ENCODE measurements at regions not wholly inside any gene's neighbourhood (a gene's known extent, or its start where the extent isn't known, plus 50 kb on each side); places are given as distances from the start of the nearest gene placed in this dataset.

DNA sequence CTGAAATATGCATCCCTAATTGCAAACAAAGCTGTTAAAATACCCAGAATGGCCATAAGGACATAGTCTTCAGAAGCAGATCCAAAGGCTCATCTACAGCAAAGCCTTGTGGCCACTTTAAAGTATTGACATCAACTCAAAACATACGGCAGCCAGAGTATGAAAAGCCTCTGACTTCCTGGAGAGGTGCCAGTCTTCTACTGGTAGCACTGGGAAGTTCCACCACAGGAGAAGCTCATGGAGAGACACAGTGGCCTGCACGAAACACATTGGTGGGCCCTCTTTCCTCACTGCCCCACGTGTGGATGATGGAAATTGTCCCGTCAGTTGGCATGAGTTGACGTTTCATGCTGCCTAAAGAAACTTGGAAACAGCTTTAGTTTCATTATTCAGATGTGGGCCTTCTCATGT is 202.6 kb upstream of the HEY2 start:
- H3K4me3 ChIP-seq (ENCODE audit: low read depth in 1 of 2, low read length in 2 of 2), result no peak overlapping the region

DNA sequence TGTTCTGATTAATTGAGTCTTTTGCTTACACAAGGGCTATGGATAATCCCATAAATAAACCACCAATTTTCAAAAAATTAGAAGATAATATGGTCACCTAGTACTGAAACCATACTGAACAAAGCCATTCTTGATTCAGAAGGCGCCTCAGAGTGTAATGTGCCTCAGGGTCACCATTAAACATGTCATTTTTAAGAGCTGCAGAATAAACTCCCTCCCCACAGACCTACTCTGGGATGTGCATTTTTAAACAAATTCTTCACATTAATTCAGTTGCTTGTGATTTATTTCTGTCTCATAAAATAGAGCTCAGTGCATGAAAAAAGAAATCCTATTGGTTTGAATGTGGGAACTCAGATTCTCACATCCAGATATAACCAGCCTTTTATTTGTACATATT is 202.1 kb upstream of the HEY2 start:
- 69 to 73% methylated on average over 1 of the region's 1 CpG for WGBS, 2 donors

More for the DNA sequence above, 202.6 kb upstream of the HEY2 start:
- Histone ChIP-seq H3K27me3 (ENCODE audit: control insufficient read depth in 1 of 2, insufficient read depth in 2 of 2, low read length in 2 of 2) (no peaks in the 10 kb centered on the region), H3K36me3 (ENCODE audit: control insufficient read depth in 2 of 2, insufficient read depth in 2 of 2, low read length in 1 of 2) (no peaks in the 10 kb centered on the region), H3K27ac (ENCODE audit: low read depth in 2 of 2, low read length in 1 of 2) (no peak overlapping the region), H3K4me1 (ENCODE audit: control insufficient read depth in 2 of 2, insufficient read depth in 2 of 2, low read length in 1 of 2) (no peaks in the 10 kb centered on the region), H3K9me3 (ENCODE audit: control insufficient read depth in 2 of 2, insufficient read depth in 1 of 2, low read depth in 1 of 2, low read length in 1 of 2) (no peaks in the 10 kb centered on the region)
- WGBS, 2 donors, result 33 to 45% methylated on average over 5 of the region's 5 CpGs

DNA sequence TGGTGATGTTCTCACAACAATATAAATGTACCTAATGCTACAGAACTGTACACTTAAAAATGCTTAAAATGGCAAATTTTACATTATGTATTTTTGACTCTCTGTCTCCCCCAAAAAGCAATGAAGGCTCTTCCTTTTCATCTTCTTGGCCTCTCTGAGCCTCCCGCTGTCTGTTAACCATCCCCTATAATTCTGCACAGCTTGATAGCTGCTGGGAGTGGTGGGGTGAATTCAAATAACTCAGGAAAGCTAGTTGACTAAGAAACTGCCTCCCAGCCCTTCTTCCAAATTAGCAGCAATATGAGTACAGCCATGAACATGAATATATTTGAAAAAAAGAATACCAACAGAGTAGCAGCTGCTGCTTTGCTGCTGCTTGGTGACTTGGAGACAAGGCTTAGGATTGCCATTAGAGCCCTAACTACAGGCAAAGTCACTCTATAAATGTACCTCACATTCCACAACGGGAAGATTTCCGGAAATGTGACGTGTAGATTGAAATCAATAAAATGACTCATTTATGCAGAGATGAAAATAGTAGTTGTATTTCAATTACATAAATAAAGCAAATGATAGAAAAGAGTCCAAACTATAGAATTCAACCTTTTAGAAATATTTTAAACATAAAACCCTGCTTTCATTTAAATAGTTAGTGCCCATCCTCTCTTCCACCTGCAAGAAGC is 200.1 kb upstream of the HEY2 start:
- Histone ChIP-seq H3K27ac (ENCODE audit: low read depth in 2 of 2, low read length in 1 of 2) (no peak overlapping the region), H3K4me1 (ENCODE audit: control insufficient read depth in 2 of 2, insufficient read depth in 2 of 2, low read length in 1 of 2) (no peaks in the 10 kb centered on the region), H3K27me3 (ENCODE audit: control insufficient read depth in 1 of 2, insufficient read depth in 2 of 2, low read length in 2 of 2) (no peaks in the 10 kb centered on the region), H3K4me3 (ENCODE audit: low read depth in 1 of 2, low read length in 2 of 2) (no peak overlapping the region), H3K9me3 (ENCODE audit: control insufficient read depth in 2 of 2, insufficient read depth in 1 of 2, low read depth in 1 of 2, low read length in 1 of 2) (no peaks in the 10 kb centered on the region), H3K36me3 (ENCODE audit: control insufficient read depth in 2 of 2, insufficient read depth in 2 of 2, low read length in 1 of 2) (no peaks in the 10 kb centered on the region)
- WGBS, 2 donors, result 75 to 84% methylated on average over 4 of the region's 4 CpGs

More for the DNA sequence above, 202.1 kb upstream of the HEY2 start:
- no peaks in the 10 kb centered on the region for H3K9me3 ChIP-seq (ENCODE audit: control insufficient read depth in 2 of 2, insufficient read depth in 1 of 2, low read depth in 1 of 2, low read length in 1 of 2)
- H3K27me3 ChIP-seq (ENCODE audit: control insufficient read depth in 1 of 2, insufficient read depth in 2 of 2, low read length in 2 of 2), result no peaks in the 10 kb centered on the region
- H3K4me1 ChIP-seq (ENCODE audit: control insufficient read depth in 2 of 2, insufficient read depth in 2 of 2, low read length in 1 of 2), result no peaks in the 10 kb centered on the region
- H3K36me3 ChIP-seq (ENCODE audit: control insufficient read depth in 2 of 2, insufficient read depth in 2 of 2, low read length in 1 of 2), result no peaks in the 10 kb centered on the region
- H3K27ac ChIP-seq (ENCODE audit: low read depth in 2 of 2, low read length in 1 of 2), result no peak overlapping the region
- no peak overlapping the region for H3K4me3 ChIP-seq (ENCODE audit: low read depth in 1 of 2, low read length in 2 of 2)

DNA sequence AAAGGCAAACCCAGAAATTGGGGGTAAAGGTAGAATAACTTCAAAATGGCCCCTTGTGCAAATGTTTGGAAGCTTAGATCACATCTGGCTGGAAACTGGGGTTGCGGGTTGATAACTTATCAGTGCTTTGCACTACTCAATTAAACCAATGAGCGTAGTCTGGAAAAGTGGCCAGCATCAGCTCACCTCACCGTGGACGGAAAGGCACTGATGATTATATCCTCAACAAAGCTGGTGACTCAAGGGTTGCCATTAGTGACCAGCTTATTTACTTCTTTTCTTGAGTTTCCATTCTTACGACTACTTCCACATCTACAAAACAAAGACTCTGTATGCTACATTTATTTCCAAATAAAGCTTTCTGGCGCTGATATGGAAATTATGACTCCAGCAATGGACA is 198.5 kb upstream of the HEY2 start:
- Histone ChIP-seq H3K36me3 (ENCODE audit: control insufficient read depth in 2 of 2, insufficient read depth in 2 of 2, low read length in 1 of 2) (no peaks in the 10 kb centered on the region), H3K4me3 (ENCODE audit: low read depth in 1 of 2, low read length in 2 of 2) (no peak overlapping the region), H3K4me1 (ENCODE audit: control insufficient read depth in 2 of 2, insufficient read depth in 2 of 2, low read length in 1 of 2) (no peaks in the 10 kb centered on the region), H3K9me3 (ENCODE audit: control insufficient read depth in 2 of 2, insufficient read depth in 1 of 2, low read depth in 1 of 2, low read length in 1 of 2) (no peaks in the 10 kb centered on the region), H3K27ac (ENCODE audit: low read depth in 2 of 2, low read length in 1 of 2) (no peak overlapping the region), H3K27me3 (ENCODE audit: control insufficient read depth in 1 of 2, insufficient read depth in 2 of 2, low read length in 2 of 2) (no peaks in the 10 kb centered on the region)
- WGBS, 2 donors, result 80 to 86% methylated on average over 6 of the region's 6 CpGs

DNA sequence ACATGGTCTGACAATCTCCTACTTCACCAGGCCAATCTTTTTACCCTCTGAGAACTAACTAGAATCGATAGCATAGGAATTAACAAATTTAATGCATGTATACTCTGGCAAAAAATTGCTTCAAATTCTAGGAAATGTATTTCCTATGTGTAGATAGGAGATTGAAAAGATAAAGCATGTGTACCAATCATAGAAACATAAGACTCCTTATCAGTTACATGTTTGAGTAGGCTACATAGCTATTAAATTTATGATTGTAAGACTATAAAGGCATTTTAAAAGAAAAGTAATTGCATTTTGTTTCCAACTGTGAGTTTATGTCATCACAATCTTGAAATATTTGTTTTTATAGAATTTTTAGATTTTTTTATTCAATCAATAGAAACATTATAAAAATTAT is 196.6 kb upstream of the HEY2 start:
- H3K27ac ChIP-seq (ENCODE audit: low read depth in 2 of 2, low read length in 1 of 2), result no peak overlapping the region
- 77 to 90% methylated on average over 1 of the region's 1 CpG for WGBS, 2 donors
- H3K27me3 ChIP-seq (ENCODE audit: control insufficient read depth in 1 of 2, insufficient read depth in 2 of 2, low read length in 2 of 2), result no peaks in the 10 kb centered on the region
- no peaks in the 10 kb centered on the region for H3K36me3 ChIP-seq (ENCODE audit: control insufficient read depth in 2 of 2, insufficient read depth in 2 of 2, low read length in 1 of 2)
- H3K9me3 ChIP-seq (ENCODE audit: control insufficient read depth in 2 of 2, insufficient read depth in 1 of 2, low read depth in 1 of 2, low read length in 1 of 2), result no peaks in the 10 kb centered on the region
- H3K4me1 ChIP-seq (ENCODE audit: control insufficient read depth in 2 of 2, insufficient read depth in 2 of 2, low read length in 1 of 2), result no peaks in the 10 kb centered on the region
- no peak overlapping the region for H3K4me3 ChIP-seq (ENCODE audit: low read depth in 1 of 2, low read length in 2 of 2)

DNA sequence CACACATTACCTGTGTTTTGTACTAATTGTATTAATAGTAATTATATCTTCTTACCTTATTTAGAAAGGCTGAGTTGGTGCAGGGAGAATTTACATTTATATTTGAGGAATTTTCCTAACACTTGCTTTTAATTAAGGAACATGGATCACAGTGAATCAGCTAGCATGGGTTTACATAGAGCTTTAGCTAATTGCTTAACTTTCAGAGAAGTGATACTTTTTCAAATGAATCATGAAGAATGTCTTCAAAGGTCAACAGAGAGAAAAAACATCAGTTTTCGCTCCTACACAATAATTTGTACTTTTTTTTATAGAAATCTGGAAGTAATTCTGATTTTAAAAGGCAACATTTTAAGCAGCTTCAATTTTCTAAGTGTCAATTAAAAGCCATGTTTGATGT is 195.0 kb upstream of the HEY2 start:
- no peaks in the 10 kb centered on the region for H3K4me1 ChIP-seq (ENCODE audit: control insufficient read depth in 2 of 2, insufficient read depth in 2 of 2, low read length in 1 of 2)
- 63 to 76% methylated on average over 1 of the region's 1 CpG for WGBS, 2 donors

DNA sequence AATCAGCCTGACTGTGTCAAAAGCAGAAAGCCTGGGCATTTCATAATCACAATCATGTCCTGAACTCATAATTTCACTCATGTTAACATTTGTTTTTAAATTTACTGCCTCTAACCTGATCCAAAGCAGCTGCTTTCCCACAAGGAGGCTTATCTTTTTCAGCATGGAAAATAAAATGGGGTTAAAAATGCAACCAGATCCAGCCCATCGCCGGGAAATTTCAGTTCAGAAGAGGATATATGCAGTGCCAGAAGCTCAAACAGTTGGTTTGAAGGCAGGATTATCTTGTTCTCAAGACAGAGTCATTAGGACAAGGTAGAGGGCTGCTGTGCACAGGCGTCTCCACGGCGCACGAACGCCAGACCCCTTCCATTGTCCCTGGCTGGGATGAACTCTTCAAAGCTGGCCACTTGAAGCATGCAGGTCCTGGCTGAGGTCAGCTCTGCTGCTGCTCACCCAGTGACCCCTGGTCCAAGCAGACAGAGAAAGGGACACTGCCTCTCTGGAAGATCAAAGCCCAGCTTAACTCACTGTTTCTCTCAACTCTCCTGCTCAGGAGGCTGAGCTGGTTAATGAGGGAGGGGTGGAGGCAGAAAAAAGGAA is 191.1 kb upstream of the HEY2 start:
- Histone ChIP-seq H3K27ac (ENCODE audit: low read depth in 2 of 2, low read length in 1 of 2) (no peak overlapping the region), H3K36me3 (ENCODE audit: control insufficient read depth in 2 of 2, insufficient read depth in 2 of 2, low read length in 1 of 2) (no peaks in the 10 kb centered on the region), H3K4me1 (ENCODE audit: control insufficient read depth in 2 of 2, insufficient read depth in 2 of 2, low read length in 1 of 2) (no peaks in the 10 kb centered on the region), H3K4me3 (ENCODE audit: low read depth in 1 of 2, low read length in 2 of 2) (no peak overlapping the region), H3K9me3 (ENCODE audit: control insufficient read depth in 2 of 2, insufficient read depth in 1 of 2, low read depth in 1 of 2, low read length in 1 of 2) (no peaks in the 10 kb centered on the region), H3K27me3 (ENCODE audit: control insufficient read depth in 1 of 2, insufficient read depth in 2 of 2, low read length in 2 of 2) (no peaks in the 10 kb centered on the region)
- 48 to 58% methylated on average over 7 of the region's 7 CpGs for WGBS, 2 donors

More for the DNA sequence above, 195.0 kb upstream of the HEY2 start:
- Histone ChIP-seq H3K4me3 (ENCODE audit: low read depth in 1 of 2, low read length in 2 of 2) (no peak overlapping the region), H3K36me3 (ENCODE audit: control insufficient read depth in 2 of 2, insufficient read depth in 2 of 2, low read length in 1 of 2) (no peaks in the 10 kb centered on the region), H3K9me3 (ENCODE audit: control insufficient read depth in 2 of 2, insufficient read depth in 1 of 2, low read depth in 1 of 2, low read length in 1 of 2) (no peaks in the 10 kb centered on the region), H3K27me3 (ENCODE audit: control insufficient read depth in 1 of 2, insufficient read depth in 2 of 2, low read length in 2 of 2) (no peaks in the 10 kb centered on the region), H3K27ac (ENCODE audit: low read depth in 2 of 2, low read length in 1 of 2) (no peak overlapping the region)

DNA sequence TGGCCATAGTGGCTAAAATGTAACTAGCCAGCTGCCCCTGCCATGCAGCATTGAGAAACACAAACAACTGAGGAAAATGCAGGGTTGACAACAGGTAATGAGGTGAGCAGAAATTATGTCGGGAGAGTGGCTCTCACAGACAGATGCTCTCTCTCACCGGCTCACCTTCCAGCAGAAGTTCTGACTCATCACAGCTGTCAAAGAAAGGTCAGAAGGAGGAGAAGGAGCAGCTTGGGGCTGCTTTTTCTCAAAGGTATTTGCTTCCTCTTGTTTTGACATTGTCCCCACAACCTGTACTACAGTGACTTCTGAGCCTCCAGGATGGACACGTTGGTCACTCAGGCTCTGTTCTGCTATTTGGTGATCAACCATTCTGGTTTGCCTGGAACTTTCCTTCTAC is 190.5 kb upstream of the HEY2 start:
- Histone ChIP-seq H3K27me3 (ENCODE audit: control insufficient read depth in 1 of 2, insufficient read depth in 2 of 2, low read length in 2 of 2) (no peaks in the 10 kb centered on the region), H3K27ac (ENCODE audit: low read depth in 2 of 2, low read length in 1 of 2) (no peak overlapping the region), H3K36me3 (ENCODE audit: control insufficient read depth in 2 of 2, insufficient read depth in 2 of 2, low read length in 1 of 2) (no peaks in the 10 kb centered on the region), H3K4me1 (ENCODE audit: control insufficient read depth in 2 of 2, insufficient read depth in 2 of 2, low read length in 1 of 2) (no peaks in the 10 kb centered on the region), H3K4me3 (ENCODE audit: low read depth in 1 of 2, low read length in 2 of 2) (no peak overlapping the region), H3K9me3 (ENCODE audit: control insufficient read depth in 2 of 2, insufficient read depth in 1 of 2, low read depth in 1 of 2, low read length in 1 of 2) (no peaks in the 10 kb centered on the region)
- WGBS, 2 donors, result 33 to 41% methylated on average over 3 of the region's 3 CpGs

DNA sequence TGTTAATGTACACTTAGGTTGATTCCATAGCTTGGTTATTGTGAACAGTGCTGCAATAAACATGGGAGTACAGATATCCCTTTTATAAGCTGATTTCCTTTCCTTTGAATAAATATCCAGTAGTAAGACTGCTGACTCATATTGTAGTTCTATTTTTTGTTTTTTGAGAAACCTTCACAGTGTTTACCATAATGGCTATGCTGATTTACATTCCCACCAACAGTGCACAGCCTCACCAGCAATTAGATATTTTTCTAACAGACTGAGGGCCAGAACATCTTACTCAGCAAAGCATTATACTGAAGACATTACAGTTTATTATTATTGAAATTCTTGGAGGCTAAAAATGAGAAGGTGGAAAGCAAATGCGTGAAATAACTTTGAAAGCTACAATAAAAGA is 187.3 kb upstream of the HEY2 start:
- H3K36me3 ChIP-seq (ENCODE audit: control insufficient read depth in 2 of 2, insufficient read depth in 2 of 2, low read length in 1 of 2), result peaks cover 0 to 3% of the 10 kb centered on the region in 2 donors
- no peaks in the 10 kb centered on the region for H3K9me3 ChIP-seq (ENCODE audit: control insufficient read depth in 2 of 2, insufficient read depth in 1 of 2, low read depth in 1 of 2, low read length in 1 of 2)
- no peaks in the 10 kb centered on the region for H3K4me1 ChIP-seq (ENCODE audit: control insufficient read depth in 2 of 2, insufficient read depth in 2 of 2, low read length in 1 of 2)
- WGBS, 2 donors, result 95% methylated on average over 1 of the region's 1 CpG
- H3K27ac ChIP-seq (ENCODE audit: low read depth in 2 of 2, low read length in 1 of 2), result no peak overlapping the region
- no peaks in the 10 kb centered on the region for H3K27me3 ChIP-seq (ENCODE audit: control insufficient read depth in 1 of 2, insufficient read depth in 2 of 2, low read length in 2 of 2)
- no peak overlapping the region for H3K4me3 ChIP-seq (ENCODE audit: low read depth in 1 of 2, low read length in 2 of 2)

DNA sequence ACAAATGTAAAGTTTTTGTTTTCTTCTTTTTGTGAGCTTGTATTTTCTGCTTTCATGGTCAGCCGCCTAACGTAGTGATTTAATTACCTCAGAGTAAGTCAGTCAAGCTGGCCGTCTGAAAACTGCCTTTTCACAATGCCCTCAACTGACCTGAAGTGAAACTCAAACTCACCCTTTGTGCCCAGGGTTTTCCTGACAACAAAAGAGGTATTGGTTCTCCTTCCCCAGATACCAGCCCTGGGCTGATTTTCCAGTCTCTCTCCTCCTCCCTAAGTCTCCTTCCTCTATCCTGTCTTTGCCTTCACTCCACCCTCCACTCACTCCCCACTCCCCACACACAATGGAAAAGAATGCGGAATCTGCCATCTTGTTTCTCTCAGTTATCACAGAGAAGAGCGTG is 184.5 kb upstream of the HEY2 start:
- Histone ChIP-seq H3K27ac (ENCODE audit: low read depth in 2 of 2, low read length in 1 of 2) (no peak overlapping the region), H3K36me3 (ENCODE audit: control insufficient read depth in 2 of 2, insufficient read depth in 2 of 2, low read length in 1 of 2) (peaks cover 0 to 3% of the 10 kb centered on the region in 2 donors), H3K4me3 (ENCODE audit: low read depth in 1 of 2, low read length in 2 of 2) (no peak overlapping the region), H3K27me3 (ENCODE audit: control insufficient read depth in 1 of 2, insufficient read depth in 2 of 2, low read length in 2 of 2) (no peaks in the 10 kb centered on the region), H3K9me3 (ENCODE audit: control insufficient read depth in 2 of 2, insufficient read depth in 1 of 2, low read depth in 1 of 2, low read length in 1 of 2) (no peaks in the 10 kb centered on the region), H3K4me1 (ENCODE audit: control insufficient read depth in 2 of 2, insufficient read depth in 2 of 2, low read length in 1 of 2) (no peaks in the 10 kb centered on the region)
- WGBS, 2 donors, result 78 to 84% methylated on average over 5 of the region's 5 CpGs

Data from esophagus (tissue), 2 donors.